Effector CD4-positive, alpha-beta T cell (primary cell): ENCODE measurements at regions not wholly inside any gene's neighbourhood (a gene's known extent, or its start where the extent isn't known, plus 50 kb on each side); places are given as distances from the start of the nearest gene placed in this dataset.

ENCODE experiments used
- DNase-seq: peaks from one replicate; pipeline ENCODE4 v3.0.0-alpha.2; 2020

DNA sequence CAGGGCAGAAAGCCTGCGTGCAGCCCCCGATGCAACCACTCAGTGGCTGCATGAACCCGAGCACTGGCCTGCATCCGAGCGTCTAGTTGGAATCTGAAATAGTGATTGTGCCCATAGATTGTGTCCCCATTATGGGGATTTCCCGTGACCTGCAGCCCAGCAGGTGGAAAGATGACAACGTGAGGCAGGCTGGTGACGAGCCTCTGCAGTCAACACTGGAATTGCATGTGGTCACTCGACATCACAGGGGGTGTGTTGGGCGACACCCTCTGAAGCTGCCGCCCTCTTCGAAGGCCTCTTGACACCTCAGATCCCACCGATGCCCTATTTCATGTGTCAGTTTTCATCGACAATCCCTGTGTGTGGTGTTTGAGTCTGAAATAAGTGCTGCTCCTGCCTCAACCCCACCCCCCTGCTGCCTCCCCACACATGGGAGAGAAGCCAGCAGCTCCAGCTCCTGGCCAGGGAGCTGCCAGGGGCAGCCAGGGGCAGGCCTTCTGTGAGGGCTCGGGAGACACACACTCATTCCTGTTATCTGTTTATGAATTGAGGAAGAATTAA lies 172.0 kb upstream of the B3GAT1 start:
- no peak for DNase-seq

- no peak for DNase-seq
Measured at GRCh38 chr11:134583397-134583990, 171.5 kb upstream of the B3GAT1 start.

DNA sequence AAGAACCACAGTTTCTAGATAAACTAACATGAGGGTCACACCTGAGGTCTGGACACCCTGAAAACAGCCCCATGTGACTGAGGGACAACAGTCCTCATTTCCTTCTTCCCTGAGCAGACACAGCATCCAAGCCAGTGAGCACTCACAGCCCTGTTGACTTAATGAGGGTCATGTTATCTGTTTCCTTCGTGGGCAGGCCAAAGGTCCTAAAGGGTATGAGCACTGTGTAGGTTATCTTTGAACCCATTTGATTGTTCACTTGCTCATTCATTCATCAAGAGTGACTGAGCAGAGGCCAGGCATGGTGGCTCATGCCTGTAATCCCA lies 170.7 kb upstream of the B3GAT1 start:
- DNase-seq: no peak

DNA sequence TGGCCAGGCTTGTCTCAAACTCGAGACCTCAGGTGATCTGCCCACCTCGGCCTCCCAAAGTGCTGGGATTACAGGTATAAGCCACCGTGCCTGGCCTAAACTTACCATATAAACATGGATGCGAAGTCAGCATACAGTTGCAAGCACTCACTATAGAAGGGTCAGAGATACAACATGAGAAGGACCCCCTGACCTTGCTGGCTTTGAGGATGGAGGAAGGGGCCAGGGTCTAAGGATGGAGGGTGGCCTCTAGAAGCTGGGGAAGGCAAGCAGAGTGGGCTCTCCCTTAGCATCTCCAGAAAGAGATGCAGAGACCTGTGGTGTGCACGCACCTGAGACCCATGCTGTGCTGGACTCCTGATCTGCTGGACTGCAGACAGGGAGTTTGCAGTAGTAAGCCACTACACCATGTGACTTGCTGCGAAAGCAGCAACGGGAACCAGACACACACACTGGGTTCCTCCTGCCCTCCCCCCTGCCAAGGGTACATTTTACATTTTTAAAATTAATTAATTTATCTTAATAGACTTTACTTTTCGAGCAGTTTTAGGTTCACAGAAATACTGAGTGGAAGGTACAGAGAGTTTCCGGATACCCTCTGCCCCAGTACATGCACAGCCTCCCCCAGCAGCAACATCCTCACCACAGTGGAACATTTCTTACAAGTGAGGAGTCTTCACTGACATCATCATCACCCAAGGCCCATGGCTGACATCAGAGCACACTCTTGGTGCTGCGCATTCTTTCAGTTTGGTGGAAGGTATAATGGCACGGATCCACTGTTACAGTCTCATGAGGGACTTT lies 170.1 kb upstream of the B3GAT1 start:
- no peak for DNase-seq

DNA sequence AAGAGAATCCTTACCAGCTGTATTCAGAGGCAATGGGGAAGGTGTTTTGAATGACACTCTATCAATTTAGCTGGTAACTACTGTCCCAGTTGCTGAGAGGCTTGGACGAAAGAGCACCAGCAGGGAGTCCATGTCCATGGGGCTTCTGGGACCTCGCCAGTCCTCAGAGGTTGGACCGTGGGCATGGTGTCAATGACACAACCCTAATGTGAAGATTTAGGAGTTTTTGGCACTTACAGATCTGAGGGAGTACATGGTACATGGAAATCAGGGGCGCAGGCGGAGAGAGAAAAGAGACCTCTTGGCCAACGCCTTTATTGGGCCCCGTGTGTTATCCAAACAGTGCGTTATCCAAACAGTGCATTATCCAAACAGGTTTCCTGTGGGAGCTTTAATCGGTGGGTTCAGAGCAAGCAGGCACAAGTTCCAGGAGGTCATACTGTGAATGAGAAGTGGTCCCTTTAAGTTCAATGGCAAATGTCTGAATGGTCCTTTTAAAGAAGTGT lies 169.1 kb upstream of the B3GAT1 start:
- DNase-seq: no peak

DNA sequence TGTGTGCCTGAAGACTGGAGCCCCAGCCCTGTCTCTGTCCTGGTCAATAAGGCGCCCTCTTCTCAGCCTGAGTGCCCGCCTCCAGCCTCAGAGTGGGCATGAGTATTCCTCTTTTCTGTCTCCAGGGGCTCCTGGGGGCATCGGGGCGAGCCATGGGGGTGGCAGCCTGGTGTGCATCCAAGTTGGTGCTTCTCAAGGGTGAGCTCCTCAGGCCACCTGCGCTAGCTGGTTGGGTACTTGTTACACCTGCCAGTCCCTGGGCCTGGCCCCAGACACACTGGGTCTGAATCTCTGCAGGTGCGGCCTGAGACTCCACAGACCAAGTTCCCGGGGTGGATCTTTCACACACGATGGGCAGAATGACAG lies 168.6 kb upstream of the B3GAT1 start:
- no peak for DNase-seq

- DNase-seq: no peak
Measured at GRCh38 chr11:134579724-134580609, 167.9 kb upstream of the B3GAT1 start.

GRCh38 chr11:134578807-134579723 lies 167.0 kb upstream of the B3GAT1 start:
- DNase-seq: no peak

DNA sequence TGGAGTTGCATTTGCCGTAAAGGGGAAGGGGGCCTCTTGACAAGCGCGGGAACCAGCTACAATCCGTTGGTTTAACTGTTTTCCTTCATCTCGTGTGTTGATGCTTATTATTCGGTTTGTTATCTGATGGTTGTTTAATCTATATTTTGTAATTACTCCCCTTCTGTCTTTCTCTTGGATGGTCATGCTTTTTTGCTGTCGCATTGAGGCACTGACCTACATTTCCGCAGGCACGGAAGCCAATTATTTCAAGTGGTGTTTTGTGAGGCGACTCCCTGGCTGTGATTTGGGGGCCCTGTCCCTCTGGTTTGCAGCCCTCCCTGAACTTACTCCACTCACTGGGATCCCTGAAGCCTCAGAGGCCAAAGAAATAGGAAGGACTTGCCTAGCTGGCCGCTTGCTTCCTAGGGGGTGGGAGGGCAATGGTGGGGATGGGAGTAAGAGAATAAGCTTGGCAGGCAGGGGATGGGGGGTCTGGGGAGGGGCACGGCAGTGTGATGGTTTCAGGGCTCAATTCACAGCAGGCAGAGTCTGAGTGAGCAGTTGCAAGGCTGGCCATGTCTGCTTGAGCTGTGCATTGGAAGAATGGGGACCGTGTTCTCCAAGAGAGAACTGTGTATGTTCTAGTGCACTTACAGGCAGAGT lies 165.8 kb upstream of the B3GAT1 start:
- no peak for DNase-seq

DNA sequence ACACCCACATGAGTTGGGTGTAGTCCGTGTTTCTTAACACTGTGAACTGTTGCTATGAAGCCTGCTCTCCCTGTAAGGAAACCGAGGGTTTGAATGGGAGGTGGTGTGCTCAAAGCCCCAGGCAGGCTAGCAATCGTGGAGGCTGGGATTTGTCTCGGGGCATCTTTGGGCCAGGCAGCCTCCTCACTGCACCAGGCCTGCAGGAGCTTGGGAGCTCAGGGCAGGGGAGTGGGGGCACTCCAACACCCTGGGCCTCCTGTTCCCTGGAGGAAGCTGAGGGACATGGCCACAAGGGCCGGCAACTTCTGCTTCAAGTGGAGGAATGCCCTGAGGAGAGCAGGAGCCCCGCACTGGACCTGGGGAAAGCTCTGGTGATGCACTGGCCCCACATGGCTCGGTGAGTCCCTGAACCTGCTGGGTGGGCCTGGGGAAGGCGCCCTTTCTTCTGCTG lies 164.7 kb upstream of the B3GAT1 start:
- no peak for DNase-seq

GRCh38 chr11:134576286-134576685 lies 164.2 kb upstream of the B3GAT1 start:
- DNase-seq: no peak

DNA sequence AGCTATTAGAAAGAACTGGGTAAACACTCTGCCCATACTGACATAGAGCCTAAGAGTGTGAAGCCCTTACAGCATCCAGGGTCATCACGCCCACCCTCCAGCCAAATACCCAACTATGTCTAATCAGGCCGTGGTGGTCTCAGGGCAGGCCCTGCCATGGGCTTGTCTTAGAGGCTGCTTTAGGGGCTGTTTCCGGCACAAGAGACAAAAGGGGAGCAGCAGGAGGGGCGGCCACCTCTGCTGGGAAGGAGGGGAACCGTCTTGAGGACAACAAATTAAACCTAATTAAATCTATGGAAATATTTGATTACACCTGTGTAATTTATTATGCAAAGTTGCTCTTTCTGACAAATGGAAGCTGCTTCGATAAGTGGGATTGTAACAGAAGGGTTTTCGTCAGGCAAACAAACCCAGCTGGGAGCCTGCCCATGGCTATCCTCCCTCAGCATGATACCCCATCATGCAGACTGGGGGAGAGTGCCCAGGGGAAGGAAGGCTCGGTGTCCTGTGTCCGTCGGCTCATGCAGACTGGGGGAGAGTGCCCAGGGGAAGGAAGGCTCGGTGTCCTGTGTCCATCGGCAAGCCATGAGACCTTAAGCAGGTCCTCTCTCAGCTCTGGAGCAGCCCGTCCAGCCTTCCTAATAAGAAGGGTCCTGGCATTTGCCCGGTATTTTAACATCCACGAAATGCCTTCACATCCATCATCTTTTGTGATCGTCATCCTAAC lies 163.6 kb upstream of the B3GAT1 start:
- DNase-seq: no peak

DNA sequence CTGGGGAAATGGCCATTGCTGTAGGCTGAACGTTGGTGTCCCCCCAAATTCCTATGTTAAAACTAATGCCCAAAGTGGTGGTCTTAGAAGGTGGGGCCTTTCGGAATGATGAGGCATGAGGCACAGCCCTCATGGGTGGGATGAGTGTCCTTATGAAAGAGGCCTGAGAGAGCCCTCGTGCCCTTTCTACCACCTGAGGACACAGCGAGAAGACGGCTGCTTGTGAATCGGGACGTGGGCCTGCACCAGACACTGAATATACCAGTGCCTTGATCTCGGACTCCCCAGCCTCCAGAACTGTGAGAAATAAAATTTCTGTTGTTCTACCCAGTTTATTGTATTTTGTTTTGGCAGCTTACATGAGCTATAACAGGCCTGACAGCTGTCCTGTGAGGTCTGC lies 162.9 kb upstream of the B3GAT1 start:
- DNase-seq: no peak

DNA sequence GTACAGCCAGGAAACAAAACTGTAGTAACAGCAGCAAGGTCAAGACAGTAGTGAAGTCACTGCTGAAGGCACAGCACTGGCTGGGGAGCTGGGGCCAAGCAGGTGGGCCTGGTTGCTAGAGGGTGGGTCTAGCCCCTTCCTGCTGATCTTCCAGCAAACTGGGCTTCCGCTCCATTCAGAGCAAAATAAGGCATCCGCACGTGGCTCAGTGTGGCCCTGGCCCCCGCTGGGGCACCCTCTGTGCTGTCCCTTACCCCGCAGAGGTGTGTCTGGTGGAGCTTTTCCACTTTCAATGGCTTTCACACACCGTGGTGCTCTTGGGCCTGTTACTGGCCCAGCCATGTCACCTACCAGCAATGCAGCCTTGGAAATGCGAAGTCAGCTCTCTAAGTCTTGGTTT lies 162.4 kb upstream of the B3GAT1 start:
- no peak for DNase-seq

DNA sequence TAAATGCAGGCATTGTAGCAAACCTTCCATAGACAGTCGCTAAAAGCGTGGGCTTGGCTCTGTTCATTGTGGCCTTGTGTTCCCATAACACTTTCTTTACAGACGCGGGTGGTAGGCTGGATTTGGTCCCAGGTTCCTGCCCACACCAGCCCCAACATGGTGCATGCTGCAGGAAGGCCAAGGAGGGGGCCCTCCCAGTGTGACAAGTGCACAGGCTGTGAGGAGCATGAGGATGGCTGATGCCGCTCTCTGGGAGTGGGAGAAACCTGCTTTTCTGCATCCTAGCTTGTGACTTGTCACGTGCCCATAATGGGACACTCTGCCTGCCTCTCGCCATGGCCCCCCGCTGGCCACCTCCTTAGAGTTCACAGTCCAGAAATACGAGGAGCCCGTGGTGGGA lies 161.8 kb upstream of the B3GAT1 start:
- no peak for DNase-seq

- no peak for DNase-seq
Measured at GRCh38 chr11:134572741-134573675, 161.0 kb upstream of the B3GAT1 start.

GRCh38 chr11:134571301-134571700 lies 159.3 kb upstream of the B3GAT1 start:
- no peak for DNase-seq

DNA sequence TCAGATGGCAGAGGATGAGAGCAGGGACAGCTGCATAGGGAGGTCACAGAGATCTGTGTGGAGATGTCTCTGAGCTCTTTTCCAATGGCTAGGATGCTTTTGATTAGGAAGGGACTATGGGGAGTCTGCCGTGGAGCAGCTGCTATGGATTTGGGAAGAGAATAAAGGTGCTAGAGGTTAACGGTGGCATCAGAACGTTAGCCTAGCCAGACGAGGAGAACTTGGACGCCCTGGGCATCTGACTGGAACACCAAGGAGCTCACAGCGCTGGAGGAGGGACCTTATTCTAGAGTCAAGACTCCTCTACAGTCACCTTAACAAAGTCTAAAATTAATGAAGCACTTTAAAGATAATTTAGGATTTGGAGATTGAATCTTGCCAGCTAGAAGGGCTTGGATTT lies 157.2 kb upstream of the B3GAT1 start:
- DNase-seq: no peak

- no peak for DNase-seq
Measured at GRCh38 chr11:134566311-134566710, 154.3 kb upstream of the B3GAT1 start.
